ENCODE measurements at regions not wholly inside any gene's neighbourhood (a gene's known extent, or its start where the extent isn't known, plus 50 kb on each side); places are given as distances from the start of the nearest gene placed in this dataset.

DNA sequence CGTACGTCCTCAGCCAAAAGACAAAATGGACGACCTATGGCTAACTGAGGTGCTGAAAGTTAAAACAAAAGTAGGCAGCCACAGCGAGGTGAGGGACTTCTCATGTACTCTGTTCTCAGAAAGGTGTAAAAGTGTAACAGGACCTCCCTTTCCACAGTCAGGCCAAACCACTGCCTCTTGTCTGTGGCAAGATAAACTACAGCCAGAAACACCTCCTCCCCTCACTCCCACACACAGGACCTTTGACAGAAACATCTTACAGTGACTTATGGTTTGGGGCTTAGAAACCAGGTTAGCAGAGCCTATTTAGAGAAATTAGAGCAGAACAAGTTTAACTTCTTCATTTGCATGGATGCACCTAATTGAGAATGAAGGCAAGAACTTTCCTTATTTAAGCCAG is 499.1 kb upstream of the GRIN3A start:
- TF ChIP-seq YY1 (IDR thresholded peaks at IDR 0.05; ENCODE audit: insufficient read depth, insufficient read length) (no peak), ZNF274 (IDR thresholded peaks at IDR 0.05; ENCODE audit: low read depth, low read length) (no peak), SUZ12 (IDR thresholded peaks at IDR 0.05; ENCODE audit: extremely low read depth, insufficient read depth, insufficient read length) (no peak)

Measured in NT2/D1 (cell line).